Testis (tissue), 2 donors: ENCODE measurements at regions not wholly inside any gene's neighbourhood (a gene's known extent, or its start where the extent isn't known, plus 50 kb on each side); places are given as distances from the start of the nearest gene placed in this dataset.

Source experiments
- DNase-seq: peaks from one replicate; pipeline ENCODE4 v3.0.0-alpha.2; 2019
- H3K27ac ChIP-seq, 2 donors: fragments of 200-600 bp; sonication (generic); one replicate each; pipeline ENCODE4 v1.5.1; 2019
- H3K27me3 ChIP-seq: fragments of 200-600 bp; sonication (generic); one replicate; pipeline ENCODE4 v1.5.1; 2019
- H3K36me3 ChIP-seq: fragments of 200-600 bp; sonication (generic); one replicate; pipeline ENCODE4 v1.5.1; 2017; ENCODE audit warnings: low read depth; ENCODE audit errors: missing control alignments
- H3K4me1 ChIP-seq: fragments of 200-600 bp; sonication (generic); one replicate; pipeline ENCODE4 v1.5.1; 2019
- H3K4me3 ChIP-seq, 2 donors: fragments of 200-600 bp; sonication (generic); one replicate each; pipeline ENCODE4 v1.5.1; 2017 to 2019
- H3K9me3 ChIP-seq: fragments of 200-600 bp; sonication (generic); one replicate; pipeline ENCODE4 v1.5.1; 2017
- POLR2A ChIP-seq: fragments of 450-650 bp; IDR thresholded peaks from one replicate; pipeline ENCODE4 v1.6.1; 2017; ENCODE audit warnings: antibody characterized with exemption, mild to moderate bottlenecking, moderate library complexity
- WGBS, 2 donors: methylation state at CpG; one replicate each; pipeline ENCODE4 v1.1.5; 2018; 5-methylcytosine and 5-hydroxymethylcytosine counted together
- intact Hi-C: fragments of 100-400 bp; cut with DNase I; formaldehyde crosslinking; loops from one replicate; pipeline ENCODE4 v1.15.1; 2023; ENCODE audit warnings: low total_unique reads
- TF ChIP-seq, protein P1 (sequence below), 3 experiments: fragments of 450-650 bp in 2 of 3; fragments of 200-600 bp in 1 of 3; sonication (generic) in 1 of 3; IDR thresholded peaks; one replicate each; pipeline ENCODE4 v1.5.1; 2016 to 2019; ENCODE audit warnings: antibody characterized with exemption in 3 of 3, mild to moderate bottlenecking in 2 of 3, moderate library complexity in 1 of 3

DNA sequence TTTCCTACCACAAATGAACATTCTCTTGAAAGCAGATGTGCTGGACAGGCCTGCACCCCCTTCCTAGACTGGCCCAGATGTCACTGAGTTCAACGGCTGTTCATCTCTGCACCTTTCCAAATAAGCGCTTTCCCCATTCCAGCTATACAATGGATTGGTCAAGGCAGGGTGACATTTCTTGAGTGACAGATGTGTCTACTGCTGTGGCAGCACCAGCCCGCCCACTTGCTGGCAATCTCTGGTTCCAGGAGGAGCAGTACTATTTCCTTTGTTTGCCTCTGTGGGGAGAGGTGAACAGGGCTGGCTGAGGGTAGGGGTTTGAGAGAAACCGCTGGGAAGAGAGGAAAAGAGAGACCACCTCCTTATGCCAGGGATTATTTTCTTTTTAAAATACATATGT lies 269.5 kb upstream of the POU3F3 start:
- H3K27ac ChIP-seq = no peak overlapping the region
- no peaks in the 10 kb centered on the region for H3K9me3 ChIP-seq
- intact Hi-C loops = no loop called here
- no peak for DNase-seq
- no peaks in the 10 kb centered on the region for H3K4me1 ChIP-seq
- H3K4me3 ChIP-seq = no peak overlapping the region
- H3K27me3 ChIP-seq = no peaks in the 10 kb centered on the region
- TF ChIP-seq, protein P1, sequence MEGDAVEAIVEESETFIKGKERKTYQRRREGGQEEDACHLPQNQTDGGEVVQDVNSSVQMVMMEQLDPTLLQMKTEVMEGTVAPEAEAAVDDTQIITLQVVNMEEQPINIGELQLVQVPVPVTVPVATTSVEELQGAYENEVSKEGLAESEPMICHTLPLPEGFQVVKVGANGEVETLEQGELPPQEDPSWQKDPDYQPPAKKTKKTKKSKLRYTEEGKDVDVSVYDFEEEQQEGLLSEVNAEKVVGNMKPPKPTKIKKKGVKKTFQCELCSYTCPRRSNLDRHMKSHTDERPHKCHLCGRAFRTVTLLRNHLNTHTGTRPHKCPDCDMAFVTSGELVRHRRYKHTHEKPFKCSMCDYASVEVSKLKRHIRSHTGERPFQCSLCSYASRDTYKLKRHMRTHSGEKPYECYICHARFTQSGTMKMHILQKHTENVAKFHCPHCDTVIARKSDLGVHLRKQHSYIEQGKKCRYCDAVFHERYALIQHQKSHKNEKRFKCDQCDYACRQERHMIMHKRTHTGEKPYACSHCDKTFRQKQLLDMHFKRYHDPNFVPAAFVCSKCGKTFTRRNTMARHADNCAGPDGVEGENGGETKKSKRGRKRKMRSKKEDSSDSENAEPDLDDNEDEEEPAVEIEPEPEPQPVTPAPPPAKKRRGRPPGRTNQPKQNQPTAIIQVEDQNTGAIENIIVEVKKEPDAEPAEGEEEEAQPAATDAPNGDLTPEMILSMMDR (IDR thresholded peaks at IDR 0.05) = no peak
- no peak for TF ChIP-seq POLR2A
- H3K36me3 ChIP-seq = no peaks in the 10 kb centered on the region
- 66 to 80% methylated on average over 4 of the region's 4 CpGs for WGBS, 2 donors

DNA sequence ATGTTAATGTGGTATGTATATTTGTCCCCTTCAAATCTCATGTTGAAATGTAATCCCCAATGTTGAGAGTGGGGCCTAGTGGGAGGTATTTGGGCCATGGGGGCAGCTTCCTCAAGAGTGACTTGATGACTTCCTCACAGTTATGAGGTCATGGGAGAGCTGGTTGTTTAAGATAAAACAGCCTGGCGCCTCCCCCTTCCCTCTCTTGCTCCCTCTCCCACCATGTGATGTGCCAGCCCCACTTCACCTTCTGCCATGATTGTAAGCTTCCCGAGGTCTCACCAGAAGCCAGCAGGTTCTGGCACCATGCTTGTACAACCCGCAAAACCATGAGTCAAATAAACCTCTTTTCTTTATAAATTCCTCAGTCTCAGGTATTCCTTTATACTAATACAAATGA lies 258.3 kb upstream of the POU3F3 start:
- Histone ChIP-seq H3K27ac (no peak overlapping the region), H3K27me3 (no peaks in the 10 kb centered on the region), H3K36me3 (no peaks in the 10 kb centered on the region), H3K4me3 (no peak overlapping the region), H3K4me1 (no peaks in the 10 kb centered on the region), H3K9me3 (no peaks in the 10 kb centered on the region)
- intact Hi-C loops = no loop called here
- WGBS, 2 donors = 86 to 89% methylated on average over 3 of the region's 3 CpGs
- TF ChIP-seq POLR2A = no peak
- TF ChIP-seq, protein P1 (IDR thresholded peaks at IDR 0.05) = no peak
- DNase-seq = no peak

DNA sequence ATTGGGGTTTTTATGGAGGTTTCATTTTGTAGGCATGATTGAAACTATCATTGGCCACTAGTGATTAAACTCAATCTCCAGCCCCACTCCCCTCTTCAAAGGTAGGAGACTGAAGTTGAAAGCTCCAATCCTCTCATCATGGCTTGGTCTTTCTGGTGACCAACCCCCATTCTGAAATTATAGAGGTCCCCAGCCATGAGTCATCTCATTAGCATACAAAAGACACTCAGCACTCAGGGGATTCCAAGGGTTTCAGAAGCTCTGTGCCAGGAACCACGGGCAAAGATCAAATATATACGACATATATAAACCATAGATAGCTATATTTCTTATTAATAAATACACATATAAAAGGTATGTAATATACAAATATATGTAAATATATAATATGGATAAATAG lies 256.0 kb upstream of the POU3F3 start:
- Histone ChIP-seq H3K4me3 (no peak overlapping the region), H3K27me3 (no peaks in the 10 kb centered on the region), H3K27ac (no peak overlapping the region), H3K36me3 (no peaks in the 10 kb centered on the region), H3K4me1 (no peaks in the 10 kb centered on the region), H3K9me3 (no peaks in the 10 kb centered on the region)
- no peak for DNase-seq
- 90 to 95% methylated on average over 2 of the region's 2 CpGs for WGBS, 2 donors
- intact Hi-C loops = no loop called here
- TF ChIP-seq, protein P1 (IDR thresholded peaks at IDR 0.05) = no peak
- TF ChIP-seq POLR2A = no peak

DNA sequence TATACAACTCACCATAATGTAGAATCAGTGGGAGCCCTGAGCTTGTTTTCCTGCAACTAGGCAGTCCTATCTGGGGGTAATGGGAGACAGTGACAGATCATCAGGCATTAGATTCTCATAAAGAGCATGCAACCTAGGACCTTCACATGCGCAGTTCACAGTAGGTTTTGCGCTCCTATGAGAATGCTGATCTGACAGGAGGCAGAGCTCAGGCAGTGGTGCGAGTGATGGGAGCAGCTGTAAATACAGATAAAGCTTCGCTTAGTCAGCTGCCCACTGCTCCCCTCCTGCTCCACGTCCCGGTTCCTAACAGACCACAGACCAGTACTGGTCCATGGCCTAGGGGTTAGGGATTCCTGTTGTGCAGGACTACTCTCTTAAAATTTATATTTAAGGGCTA lies 255.3 kb upstream of the POU3F3 start:
- Histone ChIP-seq H3K9me3 (no peaks in the 10 kb centered on the region), H3K27ac (no peak overlapping the region), H3K4me1 (no peaks in the 10 kb centered on the region), H3K4me3 (no peak overlapping the region), H3K36me3 (no peaks in the 10 kb centered on the region), H3K27me3 (no peaks in the 10 kb centered on the region)
- no peak for TF ChIP-seq POLR2A
- TF ChIP-seq, protein P1 (IDR thresholded peaks at IDR 0.05) = no peak
- DNase-seq = no peak
- WGBS, 2 donors = 84 to 87% methylated on average over 6 of the region's 6 CpGs
- intact Hi-C loops = no loop called here

DNA sequence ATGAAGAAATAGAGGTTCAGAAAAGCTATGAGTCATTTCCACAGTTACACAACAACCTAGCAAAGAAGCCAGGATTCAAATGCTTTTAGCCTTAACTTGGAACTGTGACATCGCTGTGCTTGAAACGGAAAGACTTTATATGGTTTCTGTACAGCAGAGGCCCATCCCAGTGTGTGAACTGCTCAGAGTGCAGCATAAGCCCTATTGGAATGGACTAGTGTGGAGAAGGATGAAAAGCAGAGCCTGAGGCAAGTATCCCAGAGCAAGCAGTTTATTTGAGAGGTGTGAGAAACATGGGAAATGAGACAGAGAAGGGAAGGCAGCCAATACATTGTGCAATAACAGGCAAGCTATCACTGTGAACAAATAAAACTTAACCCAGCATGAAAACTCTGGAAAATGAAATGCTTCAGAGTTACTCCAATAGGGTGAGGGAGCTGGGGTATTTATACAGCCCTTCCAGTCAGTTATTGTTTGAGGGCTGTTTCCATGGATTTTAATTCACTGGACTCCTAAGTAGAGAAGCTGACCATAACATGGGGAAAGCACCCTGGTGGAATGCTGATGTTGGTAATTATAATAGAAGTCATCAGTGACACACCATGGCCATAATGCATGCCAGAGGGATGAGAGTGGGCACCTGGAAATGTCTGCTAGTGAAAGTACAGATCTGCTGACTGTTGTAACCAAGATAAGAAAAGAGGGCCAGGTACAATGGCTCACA lies 254.0 kb upstream of the POU3F3 start:
- H3K36me3 ChIP-seq = no peaks in the 10 kb centered on the region
- H3K4me3 ChIP-seq = no peak overlapping the region
- intact Hi-C loops = no loop called here
- WGBS, 2 donors = 85 to 88% methylated on average over 2 of the region's 2 CpGs
- H3K4me1 ChIP-seq = no peaks in the 10 kb centered on the region
- DNase-seq = no peak
- no peaks in the 10 kb centered on the region for H3K27me3 ChIP-seq
- H3K27ac ChIP-seq = no peak overlapping the region
- no peak for TF ChIP-seq POLR2A
- TF ChIP-seq, protein P1 (IDR thresholded peaks at IDR 0.05) = no peak
- no peaks in the 10 kb centered on the region for H3K9me3 ChIP-seq
